ENCODE measurements at regions not wholly inside any gene's neighbourhood (a gene's known extent, or its start where the extent isn't known, plus 50 kb on each side); places are given as distances from the start of the nearest gene placed in this dataset.

- TF ChIP-seq CTCF (IDR thresholded peaks at IDR 0.05; ENCODE audit: insufficient read depth, low read length, missing control alignments), result no peak
- ChIA-PET POLR2A (no interaction called here), CTCF (no interaction called here)
- H3K4me3 ChIP-seq (ENCODE audit: low read depth, low read length), result no peak overlapping the region
- DNase-seq (ENCODE audit: low read depth, low spot score), result no peak
Observed at GRCh38 chr5:109573766-109574165, 116.0 kb upstream of the MAN2A1 start.

- H3K4me3 ChIP-seq (ENCODE audit: low read depth, low read length), result no peak overlapping the region
- ChIA-PET POLR2A (no interaction called here), CTCF (no interaction called here)
- no peak for TF ChIP-seq CTCF (IDR thresholded peaks at IDR 0.05; ENCODE audit: insufficient read depth, low read length, missing control alignments)
- no peak for DNase-seq (ENCODE audit: low read depth, low spot score)
Observed at GRCh38 chr5:109573256-109573655, 116.5 kb upstream of the MAN2A1 start.

GRCh38 chr5:109571785-109572184 lies 117.9 kb upstream of the MAN2A1 start:
- POLR2A ChIA-PET, result no interaction called here
- TF ChIP-seq CTCF (IDR thresholded peaks at IDR 0.05; ENCODE audit: insufficient read depth, low read length, missing control alignments), result no peak
- H3K4me3 ChIP-seq (ENCODE audit: low read depth, low read length), result no peak overlapping the region
- DNase-seq (ENCODE audit: low read depth, low spot score), result no peak
- CTCF ChIA-PET, result no interaction called here

GRCh38 chr5:109570362-109570874 lies 119.3 kb upstream of the MAN2A1 start:
- ChIA-PET POLR2A (no interaction called here), CTCF (no interaction called here)
- no peak for TF ChIP-seq CTCF (IDR thresholded peaks at IDR 0.05; ENCODE audit: insufficient read depth, low read length, missing control alignments)
- no peak overlapping the region for H3K4me3 ChIP-seq (ENCODE audit: low read depth, low read length)
- DNase-seq (ENCODE audit: low read depth, low spot score), result no peak

GRCh38 chr5:109567374-109568044 lies 122.2 kb upstream of the MAN2A1 start:
- H3K4me3 ChIP-seq (ENCODE audit: low read depth, low read length), result no peak overlapping the region
- TF ChIP-seq CTCF (IDR thresholded peaks at IDR 0.05; ENCODE audit: insufficient read depth, low read length, missing control alignments), result no peak
- POLR2A ChIA-PET, result no interaction called here
- CTCF ChIA-PET, result no interaction called here
- peak; percentile 26 for DNase-seq (ENCODE audit: low read depth, low spot score)

GRCh38 chr5:109566361-109566760 lies 123.4 kb upstream of the MAN2A1 start:
- no peak for DNase-seq (ENCODE audit: low read depth, low spot score)
- ChIA-PET CTCF (no interaction called here), POLR2A (no interaction called here)
- no peak overlapping the region for H3K4me3 ChIP-seq (ENCODE audit: low read depth, low read length)
- no peak for TF ChIP-seq CTCF (IDR thresholded peaks at IDR 0.05; ENCODE audit: insufficient read depth, low read length, missing control alignments)

Data from AG04449 (cell line).